HepG2 (cell line): ENCODE measurements at regions not wholly inside any gene's neighbourhood (a gene's known extent, or its start where the extent isn't known, plus 50 kb on each side); places are given as distances from the start of the nearest gene placed in this dataset.

Experiments used
- ASH2L ChIP-seq: fragments of 300-600, 200-600 bp; sonication (generic); IDR thresholded peaks from 2 replicates; pipeline ENCODE4 v1.7.0; 2017; ENCODE audit warnings: low read depth, mild to moderate bottlenecking, moderate library complexity, mixed read lengths, low read length; ENCODE audit not compliant: insufficient read length
- ATF7 ChIP-seq, 2 experiments: fragments of 450-650 bp in 1 of 2; sonication (generic) in 1 of 2; formaldehyde crosslinking in 1 of 2; IDR thresholded peaks; 2 replicates each; pipeline versions ENCODE4 v1.4.0 to v1.6.1; 2016 to 2020; ENCODE audit warnings: antibody characterized with exemption in 1 of 2, mild to moderate bottlenecking in 1 of 2, missing genetic modification reagents in 1 of 2
- BCL3 ChIP-seq: sonication (generic); formaldehyde crosslinking; IDR thresholded peaks from 2 replicates; pipeline ENCODE4 v1.5.1; 2020; ENCODE audit warnings: mild to moderate bottlenecking, missing genetic modification reagents, moderate library complexity
- MAZ ChIP-seq, 2 experiments: sonication (generic) in 1 of 2; formaldehyde crosslinking in 1 of 2; IDR thresholded peaks; 2 replicates each; pipeline versions ENCODE4 v1.5.0 to v1.6.1; 2012 to 2020; ENCODE audit warnings: low read depth in 2 of 2, mild to moderate bottlenecking in 2 of 2, borderline replicate concordance in 1 of 2, improper control_type of control experiment in 1 of 2, low read length in 1 of 2, missing genetic modification reagents in 1 of 2, moderate library complexity in 1 of 2
- MZF1 ChIP-seq: sonication (generic); formaldehyde crosslinking; IDR thresholded peaks from 2 replicates; pipeline ENCODE4 v1.8.1; 2023; ENCODE audit warnings: mild to moderate bottlenecking, missing genetic modification reagents, borderline replicate concordance
- SMARCE1 ChIP-seq: fragments of 450-650 bp; IDR thresholded peaks from 2 replicates; pipeline ENCODE4 v1.6.1; 2017; ENCODE audit warnings: borderline replicate concordance
- SRSF4 ChIP-seq: fragments of 200-400 bp; formaldehyde crosslinking; IDR thresholded peaks from one replicate; pipeline ENCODE4 v1.6.1; 2018; ENCODE audit warnings: mild to moderate bottlenecking, low read depth, low read length, moderate library complexity; ENCODE audit not compliant: poor library complexity, severe bottlenecking
- ZBTB3 ChIP-seq: sonication (generic); formaldehyde crosslinking; IDR thresholded peaks from 2 replicates; pipeline ENCODE4 v1.4.0; 2020; ENCODE audit warnings: low read depth, mild to moderate bottlenecking, moderate library complexity, missing genetic modification reagents, borderline replicate concordance
- ZNF570 ChIP-seq: sonication (generic); formaldehyde crosslinking; IDR thresholded peaks from 2 replicates; pipeline ENCODE4 v1.4.0; 2020; ENCODE audit warnings: mild to moderate bottlenecking, missing genetic modification reagents, borderline replicate concordance

- TF ChIP-seq MAZ (IDR thresholded peaks at IDR 0.05; ENCODE audit: borderline replicate concordance, low read depth, low read length) = no peak
- TF ChIP-seq MAZ (CRISPR knock-in tag; IDR thresholded peaks at IDR 0.05; ENCODE audit: low read depth) = no peak
- no peak for TF ChIP-seq ZBTB3 (CRISPR knock-in tag)
- no peak for TF ChIP-seq BCL3 (CRISPR knock-in tag)
- TF ChIP-seq ASH2L = no peak
- no peak for TF ChIP-seq SMARCE1
- TF ChIP-seq ZNF570 (CRISPR knock-in tag) = no peak
- TF ChIP-seq MZF1 (CRISPR knock-in tag) = no peak
- TF ChIP-seq ATF7 (IDR thresholded peaks at IDR 0.05) = no peak
- no peak for TF ChIP-seq ATF7 (CRISPR knock-in tag; IDR thresholded peaks at IDR 0.05)
- TF ChIP-seq SRSF4 = no peak
Measured at GRCh38 chr16:89040391-89040790, 53.3 kb upstream of the ACSF3 start.
